HG02970 (cell line): ENCODE measurements at regions not wholly inside any gene's neighbourhood (a gene's known extent, or its start where the extent isn't known, plus 50 kb on each side); places are given as distances from the start of the nearest gene placed in this dataset.
"Not testable (repeated sequence)": the region's sequence is repeated elsewhere in the genome, so short reads cannot be mapped to it uniquely, and the experiment has no call there.

Experiments
- ATAC-seq: cut with Tn5 transposase; IDR thresholded peaks from one replicate; pipeline ENCODE4 v1.9.1; 2021; ENCODE audit warnings: mild to moderate bottlenecking, moderate library complexity, moderate number of reproducible peaks; ENCODE audit not compliant: unreplicated experiment, low FRiP score

DNA sequence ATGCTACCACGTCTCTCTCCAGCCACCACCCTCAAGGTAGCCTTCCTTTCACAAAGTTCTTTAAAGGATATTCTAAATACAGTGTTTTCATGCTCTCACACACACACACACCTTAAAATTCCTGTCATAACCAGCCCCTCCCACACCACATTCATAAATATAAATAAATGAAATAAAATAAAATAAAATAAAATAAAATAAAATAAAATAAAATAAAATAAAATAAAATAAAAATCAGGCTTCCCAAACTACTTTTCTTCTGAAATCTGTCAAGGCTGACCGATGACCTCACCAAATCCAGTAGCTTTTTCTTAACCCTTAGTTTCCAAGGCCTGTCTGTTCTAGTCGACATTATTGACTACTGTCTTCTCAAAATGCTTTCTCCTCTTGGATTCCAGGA lies 378.4 kb downstream of the SEC23A start:
- ATAC-seq: no peak

GRCh38 chr14:38723959-38724358 lies 379.1 kb downstream of the SEC23A start:
- no peak for ATAC-seq

- no peak for ATAC-seq
These were observed 379.8 kb downstream of the SEC23A start for GRCh38 chr14:38723277-38723676.

GRCh38 chr14:38721822-38722431 lies 381.1 kb downstream of the SEC23A start:
- ATAC-seq: peak; percentile 83

- no peak for ATAC-seq
These were observed 384.5 kb downstream of the SEC23A start for GRCh38 chr14:38718519-38718918.

DNA sequence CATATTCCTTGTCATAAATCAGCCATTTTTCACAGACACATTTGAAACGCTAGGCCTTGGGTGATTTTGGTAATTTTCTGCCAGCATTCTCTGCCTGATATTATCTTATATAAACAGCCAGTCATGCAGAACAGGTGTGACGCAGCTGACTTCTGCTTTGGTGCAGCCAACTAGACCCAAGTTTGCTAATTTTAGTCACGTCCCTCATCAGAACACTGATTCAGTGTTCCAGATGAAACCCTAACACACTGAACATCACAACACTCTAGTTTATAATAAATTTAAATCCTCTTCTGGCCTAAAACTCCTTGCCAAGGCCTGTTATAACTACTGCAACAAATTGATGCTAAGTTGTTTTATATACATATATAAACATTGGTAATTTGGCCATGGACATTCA lies 386.1 kb downstream of the SEC23A start:
- ATAC-seq: no peak

DNA sequence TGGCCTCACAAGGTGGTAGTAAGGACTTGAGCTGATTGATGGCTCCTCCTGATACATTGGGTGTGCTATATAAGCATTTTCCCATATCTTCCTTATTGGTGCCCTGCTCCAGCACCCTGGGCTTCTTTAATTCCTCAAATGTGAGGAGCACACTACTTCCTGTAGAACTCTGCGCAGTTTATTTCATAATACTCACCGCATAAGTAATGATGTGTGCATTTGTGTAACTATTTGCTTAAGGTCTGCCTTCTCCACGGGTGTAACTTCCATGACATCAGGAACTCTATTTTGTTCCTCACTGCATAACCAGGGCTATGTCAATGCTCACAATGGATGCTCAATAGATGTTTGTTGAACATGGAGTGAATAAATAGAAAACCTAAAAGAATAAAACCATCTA lies 392.2 kb downstream of the SEC23A start:
- ATAC-seq: no peak

DNA sequence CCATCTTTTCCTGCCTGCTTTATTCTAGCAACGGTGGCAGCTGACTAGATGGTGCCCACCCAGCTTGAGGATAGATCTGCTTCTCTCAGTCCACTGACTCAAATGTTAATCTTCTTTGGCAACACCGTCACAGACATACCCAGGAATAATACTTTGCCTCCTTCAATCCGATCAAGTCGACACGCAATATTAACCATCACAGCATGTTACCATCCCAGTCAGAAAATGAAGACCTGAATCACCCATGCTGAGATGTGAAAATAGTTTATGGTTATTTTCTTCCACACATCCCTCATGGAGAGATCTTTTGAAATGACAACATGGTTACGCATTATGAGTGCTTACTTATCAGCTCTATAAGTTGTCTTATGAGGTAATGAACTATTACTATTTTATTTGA lies 392.8 kb downstream of the SEC23A start:
- ATAC-seq: no peak

- no peak for ATAC-seq
These were observed 397.8 kb downstream of the SEC23A start for GRCh38 chr14:38705220-38705619.

GRCh38 chr14:38704220-38704619 lies 398.8 kb downstream of the SEC23A start:
- no peak for ATAC-seq

- no peak for ATAC-seq
These were observed 406.1 kb downstream of the SEC23A start for GRCh38 chr14:38696925-38697324.

DNA sequence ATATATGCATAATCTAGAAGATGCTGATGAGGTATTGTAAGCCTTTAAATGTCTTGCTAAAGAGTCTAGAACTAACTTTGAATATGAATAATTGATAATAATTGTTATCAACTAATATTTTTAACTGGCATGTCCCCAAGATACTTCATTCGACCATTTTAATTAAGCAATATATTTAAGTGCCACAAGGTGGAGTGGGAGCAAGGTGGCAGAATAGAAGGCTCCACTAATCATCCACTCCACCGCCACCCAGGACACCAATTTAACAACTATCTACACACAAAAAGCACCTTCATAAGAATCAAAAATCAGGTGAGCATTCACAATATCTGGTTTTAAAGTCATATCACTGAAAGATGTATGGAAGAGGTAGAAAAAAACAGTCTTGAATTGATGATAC lies 409.6 kb downstream of the SEC23A start:
- no peak for ATAC-seq

DNA sequence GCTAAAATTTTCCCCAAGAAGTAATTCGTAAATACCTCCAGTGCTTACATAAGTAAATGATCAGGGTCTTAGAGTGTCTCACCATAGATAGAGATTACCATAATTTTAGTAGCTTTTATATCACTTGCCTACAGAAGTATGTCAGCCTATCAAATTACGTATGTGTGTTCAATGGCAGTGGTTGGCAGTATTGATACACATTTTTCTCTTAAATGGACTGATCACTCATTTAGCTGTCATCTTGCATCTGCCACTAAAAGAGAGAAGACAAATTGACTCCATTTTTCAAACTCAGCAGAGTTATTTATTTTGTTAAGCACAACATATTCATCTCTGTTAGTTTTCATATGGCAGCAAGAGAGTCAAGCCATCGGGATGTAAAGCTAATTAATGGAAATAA lies 413.1 kb upstream of the CLEC14A start:
- no peak for ATAC-seq

GRCh38 chr14:38663382-38663781 lies 407.5 kb upstream of the CLEC14A start:
- no peak for ATAC-seq

DNA sequence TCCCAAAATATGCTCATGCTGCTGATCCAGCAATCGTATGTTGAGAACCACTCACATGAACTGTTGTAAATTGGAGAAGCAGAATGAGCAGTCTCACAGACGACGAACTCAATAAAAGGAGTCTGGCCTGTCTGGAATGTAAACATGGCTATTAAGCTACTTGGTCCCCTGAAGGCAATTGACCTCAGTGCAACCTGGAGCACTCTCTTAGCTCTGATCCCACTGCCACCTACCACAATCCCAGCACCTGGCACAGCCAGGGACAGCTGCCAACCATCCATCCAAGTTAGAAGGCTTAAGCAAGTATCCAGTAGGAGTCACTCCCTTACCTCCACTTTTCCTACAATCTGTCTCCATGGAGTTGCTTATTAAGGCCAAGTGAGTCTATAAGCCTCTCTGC lies 406.9 kb upstream of the CLEC14A start:
- no peak for ATAC-seq

DNA sequence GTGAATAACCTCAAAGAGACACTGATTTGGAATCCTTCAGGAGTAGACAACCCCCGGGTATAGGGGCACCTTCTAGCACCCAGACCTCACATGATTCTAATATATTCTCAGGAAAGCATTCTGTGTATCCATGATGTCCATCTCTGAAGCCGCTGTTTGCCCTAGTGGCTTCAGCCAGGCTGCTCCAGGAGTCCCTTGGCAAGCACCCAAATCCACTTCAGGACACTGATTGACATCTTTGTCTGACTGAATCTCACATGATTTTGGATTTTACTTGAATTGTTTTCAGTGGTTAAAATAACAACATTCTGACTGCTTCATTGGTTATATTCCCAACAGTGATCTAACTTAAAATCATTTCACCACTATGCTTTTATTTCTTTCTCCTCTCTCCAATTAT lies 390.5 kb upstream of the CLEC14A start:
- no peak for ATAC-seq

GRCh38 chr14:38634913-38635312 lies 379.0 kb upstream of the CLEC14A start:
- not testable (repeated sequence) for ATAC-seq

- no peak for ATAC-seq
These were observed 373.5 kb upstream of the CLEC14A start for GRCh38 chr14:38629412-38629811.

- no peak for ATAC-seq
These were observed 371.3 kb upstream of the CLEC14A start for GRCh38 chr14:38627163-38627562.

DNA sequence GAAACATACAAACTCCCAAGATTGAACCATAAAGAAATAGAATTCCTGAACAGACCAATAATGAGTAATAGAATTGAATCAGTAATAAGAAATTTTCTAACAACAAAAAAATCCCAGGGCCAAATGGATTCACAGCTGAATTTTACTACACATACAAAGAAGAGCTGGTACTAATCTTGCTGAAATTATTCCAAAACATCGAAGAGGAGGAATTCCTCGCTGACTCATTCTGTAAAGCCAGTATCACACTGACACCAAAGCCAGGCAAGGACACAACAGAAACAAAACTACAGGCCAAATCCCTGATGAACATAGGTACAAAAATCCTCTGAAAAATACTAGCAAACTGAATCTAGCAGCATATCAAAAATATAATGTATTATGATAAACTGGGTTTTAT lies 367.8 kb upstream of the CLEC14A start:
- ATAC-seq: no peak

- no peak for ATAC-seq
These were observed 362.6 kb upstream of the CLEC14A start for GRCh38 chr14:38618514-38618913.

DNA sequence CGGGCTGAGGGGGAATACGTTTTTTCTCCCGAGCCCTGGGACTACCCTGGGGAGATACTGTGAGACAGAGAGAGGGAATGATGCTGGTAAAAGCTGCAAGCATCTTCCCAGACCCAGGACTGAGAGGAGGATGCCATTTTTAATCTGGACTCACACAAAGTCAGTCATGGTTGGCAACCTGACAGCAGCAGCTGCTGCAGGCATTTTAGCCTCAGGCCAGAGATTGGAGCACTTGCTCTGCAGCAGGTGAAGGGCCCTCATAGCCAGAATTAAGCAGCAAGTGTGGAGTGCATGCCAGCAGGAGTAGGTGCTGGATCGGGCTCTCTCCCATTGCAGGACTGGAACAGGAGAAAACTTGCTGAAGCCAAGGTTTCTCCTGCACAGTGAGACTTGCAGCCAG lies 361.1 kb upstream of the CLEC14A start:
- ATAC-seq: no peak

- no peak for ATAC-seq
These were observed 356.0 kb upstream of the CLEC14A start for GRCh38 chr14:38611928-38612327.
